ENCODE measurements at regions not wholly inside any gene's neighbourhood (a gene's known extent, or its start where the extent isn't known, plus 50 kb on each side); places are given as distances from the start of the nearest gene placed in this dataset.

- no peak overlapping the region for H3K27ac ChIP-seq
- no peak for TF ChIP-seq CTCF (conservative IDR thresholded peaks at IDR 0.05)
Measured at GRCh38 chr5:142412581-142412980, 87.8 kb upstream of the SPRY4 start.

GRCh38 chr5:142411656-142412425 lies 87.0 kb upstream of the SPRY4 start:
- TF ChIP-seq CTCF (conservative IDR thresholded peaks at IDR 0.05), result no peak

GRCh38 chr5:142411103-142411502 lies 86.3 kb upstream of the SPRY4 start:
- no peak overlapping the region for H3K27ac ChIP-seq
- TF ChIP-seq CTCF (conservative IDR thresholded peaks at IDR 0.05), result no peak

More at GRCh38 chr5:142411656-142412425, 87.0 kb upstream of the SPRY4 start:
- no peak overlapping the region for H3K27ac ChIP-seq

GRCh38 chr5:142408981-142409481 lies 84.2 kb upstream of the SPRY4 start:
- TF ChIP-seq CTCF (conservative IDR thresholded peaks at IDR 0.05), result no peak

GRCh38 chr5:142408536-142408935 lies 83.7 kb upstream of the SPRY4 start:
- H3K27ac ChIP-seq, result peak overlapping the region; percentile 62
- TF ChIP-seq CTCF (conservative IDR thresholded peaks at IDR 0.05), result no peak

More at GRCh38 chr5:142408981-142409481, 84.2 kb upstream of the SPRY4 start:
- H3K27ac ChIP-seq, result peak overlapping the region; percentile 62

GRCh38 chr5:142405814-142406395 lies 81.1 kb upstream of the SPRY4 start:
- no peak overlapping the region for H3K27ac ChIP-seq
- TF ChIP-seq CTCF (conservative IDR thresholded peaks at IDR 0.05), result no peak

GRCh38 chr5:142405023-142405422 lies 80.2 kb upstream of the SPRY4 start:
- TF ChIP-seq CTCF (conservative IDR thresholded peaks at IDR 0.05), result no peak
- no peak overlapping the region for H3K27ac ChIP-seq

Data from VCaP (cell line).